K562 (cell line): ENCODE measurements at regions not wholly inside any gene's neighbourhood (a gene's known extent, or its start where the extent isn't known, plus 50 kb on each side); places are given as distances from the start of the nearest gene placed in this dataset.

Experiments
- ATAC-seq: fragments of 200-7000 bp; cut with Tn5 transposase; 3 replicates; pipeline ENCODE4 v1.9.1; 2020; ENCODE audit warnings: moderate library complexity
- BruUV-seq: library from RNA; stranded (reverse); fragments of 400-500 nt; replicated peaks from 2 replicates; lab custom pipeline; 2021; lab: Mats Ljungman, UMichigan
- CTCF ChIA-PET: fragments of 300-600 bp; formaldehyde crosslinking; extraction: SDS; loops from one replicate; lab custom pipeline; 2021; ENCODE audit warnings: low intra/inter-chr PET ratio; lab: Yijun Ruan, JAX
- POLR2A ChIA-PET: fragments of 300-600, 350-650 bp; sonication (Branson Sonifier 250); formaldehyde crosslinking; extraction: SDS; loops from one replicate; lab custom pipeline; 2021; ENCODE audit warnings: antibody characterized with exemption, inconsistent platforms; lab: Yijun Ruan, JAX
- DNase-seq, 4 experiments: peaks; one replicate each; pipeline versions ENCODE4 v3.0.0 to v3.0.0-alpha.2; 2011 to 2018; ENCODE audit warnings: low spot score in 3 of 4, mixed read lengths in 3 of 4; ENCODE audit errors: extremely low read depth in 1 of 4
- FAIRE-seq: peaks from 2 replicates; lab custom pipeline; 2011; peaks lifted over from hg19 to GRCh38; lab: Jason Lieb, UNC
- H2AFZ ChIP-seq: 2 replicates; pipeline ENCODE4 v1.6.0; 2011; ENCODE audit warnings: low read depth, low read length, control low read depth, inconsistent platforms
- H3K27ac ChIP-seq: fragments of 200-600 bp; 3 replicates; pipeline ENCODE4 v1.8.0; 2011; ENCODE audit warnings: low read depth, mild to moderate bottlenecking, control low read depth, inconsistent platforms, low read length, moderate library complexity, mixed read lengths; ENCODE audit errors: extremely low read depth
- H3K27me3 ChIP-seq, 2 experiments: fragments of 300-600 bp in 1 of 2; 2 replicates in 1 of 2; 3 replicates in 1 of 2; pipeline versions ENCODE4 v1.6.0 to v1.8.0; 2011; ENCODE audit warnings: inconsistent platforms in 2 of 2, low read length in 2 of 2, mild to moderate bottlenecking in 1 of 2, mixed read lengths in 1 of 2, moderate library complexity in 1 of 2; ENCODE audit not compliant: control insufficient read depth in 2 of 2, insufficient read depth in 2 of 2
- H3K36me3 ChIP-seq: fragments of 300-600 bp; 3 replicates; pipeline ENCODE4 v1.8.0; 2011; ENCODE audit warnings: mild to moderate bottlenecking, low read length, inconsistent platforms; ENCODE audit not compliant: control insufficient read depth, insufficient read depth
- H3K4me1 ChIP-seq, 2 experiments: fragments of 200-600 bp in 1 of 2; replicated peaks in 1 of 2; 2 replicates in 1 of 2; 3 replicates in 1 of 2; pipeline versions ENCODE4 v1.5.1 to v1.8.0; 2011; ENCODE audit warnings: inconsistent platforms in 2 of 2, low read length in 2 of 2, mild to moderate bottlenecking in 1 of 2, mixed read lengths in 1 of 2, moderate library complexity in 1 of 2; ENCODE audit not compliant: control insufficient read depth in 2 of 2, insufficient read depth in 2 of 2
- H3K4me2 ChIP-seq: 2 replicates; pipeline ENCODE4 v1.6.1; 2011; ENCODE audit warnings: low read length, control low read depth, inconsistent platforms, mixed read lengths; ENCODE audit not compliant: insufficient read depth
- H3K4me3 ChIP-seq: fragments of 200-600 bp; sonication (generic), shearing (Covaris generic); 2 replicates; pipeline ENCODE4 v1.5.1; 2016; ENCODE audit warnings: control low read depth, inconsistent platforms
- H3K79me2 ChIP-seq: fragments of 200-600 bp; 3 replicates; pipeline ENCODE4 v1.8.0; 2011; ENCODE audit warnings: low read length, inconsistent platforms; ENCODE audit not compliant: control insufficient read depth, insufficient read depth
- H3K9ac ChIP-seq, 2 experiments: 2 replicates each; pipeline versions ENCODE4 v1.6.0 to v1.6.1; 2011; ENCODE audit warnings: low read depth in 2 of 2, low read length in 2 of 2, control low read depth in 1 of 2, inconsistent platforms in 1 of 2, mild to moderate bottlenecking in 1 of 2, mixed read lengths in 1 of 2; ENCODE audit not compliant: insufficient read depth in 1 of 2
- H3K9me1 ChIP-seq: one replicate; pipeline ENCODE4 v1.6.0; 2011; ENCODE audit warnings: inconsistent platforms, mild to moderate bottlenecking, low read length, moderate library complexity; ENCODE audit not compliant: control insufficient read depth, insufficient read depth
- H3K9me3 ChIP-seq: replicated peaks from 2 replicates; pipeline ENCODE4 v1.5.1; 2011; ENCODE audit warnings: low read depth, low read length, inconsistent platforms; ENCODE audit not compliant: control insufficient read depth, insufficient read depth
- H4K20me1 ChIP-seq: replicated peaks from 2 replicates; pipeline ENCODE4 v1.6.1; 2011; ENCODE audit warnings: low read length, inconsistent platforms, mixed read lengths; ENCODE audit not compliant: control insufficient read depth, insufficient read depth
- CBFA2T3 ChIP-seq: fragments of 450-650 bp; IDR thresholded peaks from 2 replicates; pipeline ENCODE4 v1.6.1; 2017
- HNRNPL ChIP-seq: fragments of 200-400 bp; formaldehyde crosslinking; IDR thresholded peaks from 2 replicates; pipeline ENCODE4 v1.6.1; 2017; ENCODE audit warnings: low read depth, mild to moderate bottlenecking, low read length
- HNRNPUL1 ChIP-seq: fragments of 200-400 bp; formaldehyde crosslinking; IDR thresholded peaks from 2 replicates; pipeline ENCODE4 v1.6.1; 2017; ENCODE audit warnings: low read length
- MTA1 ChIP-seq: fragments of 450-650 bp; IDR thresholded peaks from 2 replicates; pipeline ENCODE4 v1.6.1; 2017; ENCODE audit warnings: borderline replicate concordance
- MYNN ChIP-seq, 2 experiments: sonication (generic); formaldehyde crosslinking in 1 of 2; IDR thresholded peaks; 2 replicates each; pipeline versions ENCODE4 v1.5.0 to v1.6.1; 2016 to 2020; ENCODE audit warnings: antibody characterized with exemption in 1 of 2, missing genetic modification reagents in 1 of 2
- NONO ChIP-seq, 2 experiments: fragments of 200-400 bp in 1 of 2; fragments of 450-650 bp in 1 of 2; formaldehyde crosslinking in 1 of 2; IDR thresholded peaks; 2 replicates each; pipeline ENCODE4 v1.6.1; 2017; ENCODE audit warnings: low read depth in 2 of 2, mild to moderate bottlenecking in 2 of 2, moderate library complexity in 2 of 2, low read length in 1 of 2
- OTX1 ChIP-seq: fragments of 450-650 bp; formaldehyde crosslinking; IDR thresholded peaks from 2 replicates; pipeline ENCODE4 v1.4.0; 2022; ENCODE audit warnings: mild to moderate bottlenecking
- TAF1 ChIP-seq: IDR thresholded peaks from 2 replicates; pipeline ENCODE4 v1.6.1; 2011; ENCODE audit warnings: mild to moderate bottlenecking, low read length, moderate library complexity; ENCODE audit not compliant: insufficient read depth, control insufficient read depth, severe bottlenecking; ENCODE audit errors: extremely low read depth
- ZNF274 ChIP-seq: IDR thresholded peaks from 2 replicates; pipeline ENCODE4 v1.6.1; 2011; ENCODE audit warnings: low read depth, mild to moderate bottlenecking, low read length, moderate library complexity, borderline replicate concordance
- in situ Hi-C: fragments of 300-500 bp; cut with MboI; formaldehyde crosslinking; loops from 4 replicates; pipeline ENCODE4 v1.15.0; 2018; ENCODE audit warnings: inconsistent platforms, mixed read lengths
- intact Hi-C: fragments of 100-400 bp; cut with micrococcal nuclease; formaldehyde crosslinking; loops from 2 replicates; pipeline ENCODE4 v1.14.2; 2022
- TF ChIP-seq, protein P1 (sequence below): fragments of 450-650 bp; formaldehyde crosslinking; IDR thresholded peaks from 2 replicates; pipeline ENCODE4 v1.4.0; 2022; ENCODE audit warnings: missing genetic modification characterization
- TF ChIP-seq, protein P2 (sequence below), 3 experiments: fragments of 200-800 bp in 1 of 3; fragments of 250-450 bp in 1 of 3; fragments of 450-650 bp in 1 of 3; sonication (Bioruptor Pico) in 1 of 3; sonication (Bioruptor generic) in 1 of 3; formaldehyde crosslinking in 1 of 3; IDR thresholded peaks; 2 replicates each; pipeline versions ENCODE4 v1.6.1 to v1.8.0; 2016 to 2022; ENCODE audit warnings: mild to moderate bottlenecking in 2 of 3, missing genetic modification characterization in 2 of 3, missing compliant biosample characterization in 1 of 3, moderate library complexity in 1 of 3
- TF ChIP-seq, protein P3 (sequence below): fragments of 250-450 bp; sonication (Bioruptor Pico); IDR thresholded peaks from 2 replicates; pipeline ENCODE4 v1.8.0; 2021; ENCODE audit warnings: moderate library complexity, mild to moderate bottlenecking, inconsistent platforms
- TF ChIP-seq, protein P4 (sequence below): sonication (generic); formaldehyde crosslinking; IDR thresholded peaks from 2 replicates; pipeline ENCODE4 v1.8.1; 2023; ENCODE audit warnings: mild to moderate bottlenecking, missing genetic modification reagents
- TF ChIP-seq, protein P5 (sequence below): fragments of 450-650 bp; IDR thresholded peaks from 2 replicates; pipeline ENCODE4 v1.6.1; 2017; ENCODE audit warnings: mild to moderate bottlenecking, moderate library complexity

- peaks cover 2% of the 10 kb centered on the region; the same call in 1 of the 2 replicates for H3K9me3 ChIP-seq
- H3K9me1 ChIP-seq: no peaks in the 10 kb centered on the region
- ChIA-PET CTCF (no interaction called here), POLR2A (no interaction called here)
- no peak overlapping the region for H3K27ac ChIP-seq
- no peak for ATAC-seq
- no peak overlapping the region for H3K9ac ChIP-seq
- no peaks in the 10 kb centered on the region for H3K4me1 ChIP-seq
- H3K79me2 ChIP-seq: no peaks in the 10 kb centered on the region
- no peak for DNase-seq
- H3K27me3 ChIP-seq: no peaks in the 10 kb centered on the region
- intact Hi-C loops: no loop called here
- in situ Hi-C loops: no loop called here
- no peak for FAIRE-seq
- H3K36me3 ChIP-seq: no peaks in the 10 kb centered on the region
- H3K4me3 ChIP-seq: no peak overlapping the region
- no peak overlapping the region for H3K4me2 ChIP-seq
- no TSS peak for BruUV-seq
- no peak overlapping the region for H2AFZ ChIP-seq
- H4K20me1 ChIP-seq: no peaks in the 10 kb centered on the region
- TF ChIP-seq, protein P1, sequence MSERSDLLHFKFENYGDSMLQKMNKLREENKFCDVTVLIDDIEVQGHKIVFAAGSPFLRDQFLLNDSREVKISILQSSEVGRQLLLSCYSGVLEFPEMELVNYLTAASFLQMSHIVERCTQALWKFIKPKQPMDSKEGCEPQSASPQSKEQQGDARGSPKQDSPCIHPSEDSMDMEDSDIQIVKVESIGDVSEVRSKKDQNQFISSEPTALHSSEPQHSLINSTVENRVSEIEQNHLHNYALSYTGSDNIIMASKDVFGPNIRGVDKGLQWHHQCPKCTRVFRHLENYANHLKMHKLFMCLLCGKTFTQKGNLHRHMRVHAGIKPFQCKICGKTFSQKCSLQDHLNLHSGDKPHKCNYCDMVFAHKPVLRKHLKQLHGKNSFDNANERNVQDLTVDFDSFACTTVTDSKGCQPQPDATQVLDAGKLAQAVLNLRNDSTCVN (CRISPR knock-in tag): no peak
- TF ChIP-seq TAF1 (no peak), NONO (IDR thresholded peaks at IDR 0.05; ENCODE audit: low read depth in 2 of 2, low read length in 1 of 2) (no peak), CBFA2T3 (no peak), MYNN (IDR thresholded peaks at IDR 0.05) (no peak), MYNN (CRISPR knock-in tag; IDR thresholded peaks at IDR 0.05) (no peak), ZNF274 (no peak), HNRNPUL1 (no peak), HNRNPL (no peak), OTX1 (CRISPR knock-in tag) (no peak), MTA1 (no peak)
- TF ChIP-seq, protein P2, sequence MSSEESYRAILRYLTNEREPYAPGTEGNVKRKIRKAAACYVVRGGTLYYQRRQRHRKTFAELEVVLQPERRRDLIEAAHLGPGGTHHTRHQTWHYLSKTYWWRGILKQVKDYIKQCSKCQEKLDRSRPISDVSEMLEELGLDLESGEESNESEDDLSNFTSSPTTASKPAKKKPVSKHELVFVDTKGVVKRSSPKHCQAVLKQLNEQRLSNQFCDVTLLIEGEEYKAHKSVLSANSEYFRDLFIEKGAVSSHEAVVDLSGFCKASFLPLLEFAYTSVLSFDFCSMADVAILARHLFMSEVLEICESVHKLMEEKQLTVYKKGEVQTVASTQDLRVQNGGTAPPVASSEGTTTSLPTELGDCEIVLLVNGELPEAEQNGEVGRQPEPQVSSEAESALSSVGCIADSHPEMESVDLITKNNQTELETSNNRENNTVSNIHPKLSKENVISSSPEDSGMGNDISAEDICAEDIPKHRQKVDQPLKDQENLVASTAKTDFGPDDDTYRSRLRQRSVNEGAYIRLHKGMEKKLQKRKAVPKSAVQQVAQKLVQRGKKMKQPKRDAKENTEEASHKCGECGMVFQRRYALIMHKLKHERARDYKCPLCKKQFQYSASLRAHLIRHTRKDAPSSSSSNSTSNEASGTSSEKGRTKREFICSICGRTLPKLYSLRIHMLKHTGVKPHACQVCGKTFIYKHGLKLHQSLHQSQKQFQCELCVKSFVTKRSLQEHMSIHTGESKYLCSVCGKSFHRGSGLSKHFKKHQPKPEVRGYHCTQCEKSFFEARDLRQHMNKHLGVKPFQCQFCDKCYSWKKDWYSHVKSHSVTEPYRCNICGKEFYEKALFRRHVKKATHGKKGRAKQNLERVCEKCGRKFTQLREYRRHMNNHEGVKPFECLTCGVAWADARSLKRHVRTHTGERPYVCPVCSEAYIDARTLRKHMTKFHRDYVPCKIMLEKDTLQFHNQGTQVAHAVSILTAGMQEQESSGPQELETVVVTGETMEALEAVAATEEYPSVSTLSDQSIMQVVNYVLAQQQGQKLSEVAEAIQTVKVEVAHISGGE (CRISPR knock-in tag; IDR thresholded peaks at IDR 0.05): no peak
- TF ChIP-seq, protein P3, sequence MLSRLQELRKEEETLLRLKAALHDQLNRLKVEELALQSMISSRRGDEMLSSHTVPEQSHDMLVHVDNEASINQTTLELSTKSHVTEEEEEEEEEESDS: no peak
- TF ChIP-seq, protein P4, sequence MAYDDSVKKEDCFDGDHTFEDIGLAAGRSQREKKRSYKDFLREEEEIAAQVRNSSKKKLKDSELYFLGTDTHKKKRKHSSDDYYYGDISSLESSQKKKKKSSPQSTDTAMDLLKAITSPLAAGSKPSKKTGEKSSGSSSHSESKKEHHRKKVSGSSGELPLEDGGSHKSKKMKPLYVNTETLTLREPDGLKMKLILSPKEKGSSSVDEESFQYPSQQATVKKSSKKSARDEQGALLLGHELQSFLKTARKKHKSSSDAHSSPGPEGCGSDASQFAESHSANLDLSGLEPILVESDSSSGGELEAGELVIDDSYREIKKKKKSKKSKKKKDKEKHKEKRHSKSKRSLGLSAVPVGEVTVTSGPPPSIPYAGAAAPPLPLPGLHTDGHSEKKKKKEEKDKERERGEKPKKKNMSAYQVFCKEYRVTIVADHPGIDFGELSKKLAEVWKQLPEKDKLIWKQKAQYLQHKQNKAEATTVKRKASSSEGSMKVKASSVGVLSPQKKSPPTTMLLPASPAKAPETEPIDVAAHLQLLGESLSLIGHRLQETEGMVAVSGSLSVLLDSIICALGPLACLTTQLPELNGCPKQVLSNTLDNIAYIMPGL (CRISPR knock-in tag): no peak
- TF ChIP-seq, protein P5, sequence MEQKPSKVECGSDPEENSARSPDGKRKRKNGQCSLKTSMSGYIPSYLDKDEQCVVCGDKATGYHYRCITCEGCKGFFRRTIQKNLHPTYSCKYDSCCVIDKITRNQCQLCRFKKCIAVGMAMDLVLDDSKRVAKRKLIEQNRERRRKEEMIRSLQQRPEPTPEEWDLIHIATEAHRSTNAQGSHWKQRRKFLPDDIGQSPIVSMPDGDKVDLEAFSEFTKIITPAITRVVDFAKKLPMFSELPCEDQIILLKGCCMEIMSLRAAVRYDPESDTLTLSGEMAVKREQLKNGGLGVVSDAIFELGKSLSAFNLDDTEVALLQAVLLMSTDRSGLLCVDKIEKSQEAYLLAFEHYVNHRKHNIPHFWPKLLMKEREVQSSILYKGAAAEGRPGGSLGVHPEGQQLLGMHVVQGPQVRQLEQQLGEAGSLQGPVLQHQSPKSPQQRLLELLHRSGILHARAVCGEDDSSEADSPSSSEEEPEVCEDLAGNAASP: no peak
Observed at GRCh38 chr1:81392526-81393226, 408.1 kb upstream of the ADGRL2 start.
